SK-N-SH (cell line): ENCODE measurements at regions not wholly inside any gene's neighbourhood (a gene's known extent, or its start where the extent isn't known, plus 50 kb on each side); places are given as distances from the start of the nearest gene placed in this dataset.

Experiments used
- CHD2 ChIP-seq: fragments of 150-350 bp; IDR thresholded peaks from 2 replicates; pipeline ENCODE4 v1.6.1; 2018; ENCODE audit warnings: low read length; ENCODE audit not compliant: partially characterized antibody
- EP300 ChIP-seq, 2 experiments: IDR thresholded peaks; 2 replicates each; pipeline versions ENCODE4 v1.4.0 to v1.6.1; 2012; ENCODE audit warnings: borderline replicate concordance in 1 of 2, low read depth in 1 of 2, low read length in 1 of 2
- FOXJ3 ChIP-seq: sonication (generic); formaldehyde crosslinking; IDR thresholded peaks from 2 replicates; pipeline ENCODE4 v1.5.1; 2020; ENCODE audit warnings: mild to moderate bottlenecking, missing genetic modification reagents
- FOXM1 ChIP-seq: IDR thresholded peaks from 2 replicates; pipeline ENCODE4 v1.4.0; 2012; ENCODE audit warnings: low read depth, mild to moderate bottlenecking
- GATA2 ChIP-seq: sonication (generic); formaldehyde crosslinking; IDR thresholded peaks from 2 replicates; pipeline ENCODE4 v1.5.0; 2020; ENCODE audit warnings: mild to moderate bottlenecking, missing genetic modification reagents
- POLR2AphosphoS5 ChIP-seq: IDR thresholded peaks from 2 replicates; pipeline ENCODE4 v1.6.1; 2012; ENCODE audit warnings: low read depth, low read length
- RCOR1 ChIP-seq: fragments of 150-350 bp; IDR thresholded peaks from 2 replicates; pipeline ENCODE4 v1.6.1; 2017; ENCODE audit warnings: antibody characterized with exemption, low read length
- TEAD4 ChIP-seq: IDR thresholded peaks from 2 replicates; pipeline ENCODE4 v1.4.0; 2012; ENCODE audit warnings: mild to moderate bottlenecking, borderline replicate concordance; ENCODE audit not compliant: insufficient read depth
- TF ChIP-seq, protein P1 (sequence below): fragments of 200-600 bp; sonication (generic); IDR thresholded peaks from 2 replicates; pipeline ENCODE4 v1.6.1; 2017; ENCODE audit warnings: antibody characterized with exemption, mild to moderate bottlenecking, moderate library complexity
- TF ChIP-seq, protein P2 (sequence below): IDR thresholded peaks from 2 replicates; pipeline ENCODE4 v1.4.0; 2012; ENCODE audit warnings: low read depth, borderline replicate concordance
- TF ChIP-seq, protein P3 (sequence below): IDR thresholded peaks from 2 replicates; pipeline ENCODE4 v1.4.0; 2012; ENCODE audit warnings: low read depth, borderline replicate concordance
- TF ChIP-seq, protein P4 (sequence below): IDR thresholded peaks from 2 replicates; pipeline ENCODE4 v1.6.1; 2012; ENCODE audit warnings: mild to moderate bottlenecking, low read depth, low read length, moderate library complexity

DNA sequence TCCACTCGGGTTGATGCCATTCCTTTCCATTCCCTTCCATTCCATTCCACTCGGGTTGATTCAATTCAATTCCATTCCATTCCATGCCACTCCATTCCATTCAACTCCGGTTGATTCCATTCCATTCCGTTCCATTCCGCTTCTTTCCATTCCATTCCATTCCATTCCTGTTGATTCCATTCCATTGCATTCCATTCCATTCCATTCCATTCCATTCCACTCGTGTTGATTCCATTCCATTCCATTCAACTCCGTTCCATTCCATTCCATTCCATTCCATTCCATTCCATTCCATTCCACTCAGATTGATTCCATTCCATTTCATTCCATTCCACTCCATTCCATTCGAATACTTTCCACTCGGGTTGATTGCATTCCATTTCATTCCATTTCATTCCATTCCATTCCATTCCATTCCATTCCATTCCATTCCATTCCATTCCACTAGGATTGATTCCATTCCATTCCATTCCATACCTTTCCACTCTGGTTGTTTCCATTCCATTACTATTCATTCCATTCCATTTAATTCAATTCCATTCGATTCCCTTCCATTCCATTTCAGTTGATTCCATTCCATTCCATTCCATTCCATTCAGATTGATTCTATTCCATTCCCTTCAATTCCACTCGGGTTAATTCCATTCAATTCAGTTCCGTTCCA, 1141.8 kb downstream of the RPIA start:
- TF ChIP-seq, protein P1, sequence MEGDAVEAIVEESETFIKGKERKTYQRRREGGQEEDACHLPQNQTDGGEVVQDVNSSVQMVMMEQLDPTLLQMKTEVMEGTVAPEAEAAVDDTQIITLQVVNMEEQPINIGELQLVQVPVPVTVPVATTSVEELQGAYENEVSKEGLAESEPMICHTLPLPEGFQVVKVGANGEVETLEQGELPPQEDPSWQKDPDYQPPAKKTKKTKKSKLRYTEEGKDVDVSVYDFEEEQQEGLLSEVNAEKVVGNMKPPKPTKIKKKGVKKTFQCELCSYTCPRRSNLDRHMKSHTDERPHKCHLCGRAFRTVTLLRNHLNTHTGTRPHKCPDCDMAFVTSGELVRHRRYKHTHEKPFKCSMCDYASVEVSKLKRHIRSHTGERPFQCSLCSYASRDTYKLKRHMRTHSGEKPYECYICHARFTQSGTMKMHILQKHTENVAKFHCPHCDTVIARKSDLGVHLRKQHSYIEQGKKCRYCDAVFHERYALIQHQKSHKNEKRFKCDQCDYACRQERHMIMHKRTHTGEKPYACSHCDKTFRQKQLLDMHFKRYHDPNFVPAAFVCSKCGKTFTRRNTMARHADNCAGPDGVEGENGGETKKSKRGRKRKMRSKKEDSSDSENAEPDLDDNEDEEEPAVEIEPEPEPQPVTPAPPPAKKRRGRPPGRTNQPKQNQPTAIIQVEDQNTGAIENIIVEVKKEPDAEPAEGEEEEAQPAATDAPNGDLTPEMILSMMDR = no peak
- TF ChIP-seq CHD2 (no peak), GATA2 (no peak), FOXJ3 (CRISPR knock-in tag) (no peak), FOXM1 (no peak), EP300 (IDR thresholded peaks at IDR 0.05; ENCODE audit: borderline replicate concordance in 1 of 2, low read depth in 1 of 2, low read length in 1 of 2) (no peak), TEAD4 (no peak), POLR2AphosphoS5 (no peak), RCOR1 (no peak)
- TF ChIP-seq, protein P2, sequence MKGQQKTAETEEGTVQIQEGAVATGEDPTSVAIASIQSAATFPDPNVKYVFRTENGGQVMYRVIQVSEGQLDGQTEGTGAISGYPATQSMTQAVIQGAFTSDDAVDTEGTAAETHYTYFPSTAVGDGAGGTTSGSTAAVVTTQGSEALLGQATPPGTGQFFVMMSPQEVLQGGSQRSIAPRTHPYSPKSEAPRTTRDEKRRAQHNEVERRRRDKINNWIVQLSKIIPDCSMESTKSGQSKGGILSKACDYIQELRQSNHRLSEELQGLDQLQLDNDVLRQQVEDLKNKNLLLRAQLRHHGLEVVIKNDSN = no peak
- TF ChIP-seq, protein P3, sequence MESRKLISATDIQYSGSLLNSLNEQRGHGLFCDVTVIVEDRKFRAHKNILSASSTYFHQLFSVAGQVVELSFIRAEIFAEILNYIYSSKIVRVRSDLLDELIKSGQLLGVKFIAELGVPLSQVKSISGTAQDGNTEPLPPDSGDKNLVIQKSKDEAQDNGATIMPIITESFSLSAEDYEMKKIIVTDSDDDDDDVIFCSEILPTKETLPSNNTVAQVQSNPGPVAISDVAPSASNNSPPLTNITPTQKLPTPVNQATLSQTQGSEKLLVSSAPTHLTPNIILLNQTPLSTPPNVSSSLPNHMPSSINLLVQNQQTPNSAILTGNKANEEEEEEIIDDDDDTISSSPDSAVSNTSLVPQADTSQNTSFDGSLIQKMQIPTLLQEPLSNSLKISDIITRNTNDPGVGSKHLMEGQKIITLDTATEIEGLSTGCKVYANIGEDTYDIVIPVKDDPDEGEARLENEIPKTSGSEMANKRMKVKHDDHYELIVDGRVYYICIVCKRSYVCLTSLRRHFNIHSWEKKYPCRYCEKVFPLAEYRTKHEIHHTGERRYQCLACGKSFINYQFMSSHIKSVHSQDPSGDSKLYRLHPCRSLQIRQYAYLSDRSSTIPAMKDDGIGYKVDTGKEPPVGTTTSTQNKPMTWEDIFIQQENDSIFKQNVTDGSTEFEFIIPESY = no peak
- TF ChIP-seq, protein P4, sequence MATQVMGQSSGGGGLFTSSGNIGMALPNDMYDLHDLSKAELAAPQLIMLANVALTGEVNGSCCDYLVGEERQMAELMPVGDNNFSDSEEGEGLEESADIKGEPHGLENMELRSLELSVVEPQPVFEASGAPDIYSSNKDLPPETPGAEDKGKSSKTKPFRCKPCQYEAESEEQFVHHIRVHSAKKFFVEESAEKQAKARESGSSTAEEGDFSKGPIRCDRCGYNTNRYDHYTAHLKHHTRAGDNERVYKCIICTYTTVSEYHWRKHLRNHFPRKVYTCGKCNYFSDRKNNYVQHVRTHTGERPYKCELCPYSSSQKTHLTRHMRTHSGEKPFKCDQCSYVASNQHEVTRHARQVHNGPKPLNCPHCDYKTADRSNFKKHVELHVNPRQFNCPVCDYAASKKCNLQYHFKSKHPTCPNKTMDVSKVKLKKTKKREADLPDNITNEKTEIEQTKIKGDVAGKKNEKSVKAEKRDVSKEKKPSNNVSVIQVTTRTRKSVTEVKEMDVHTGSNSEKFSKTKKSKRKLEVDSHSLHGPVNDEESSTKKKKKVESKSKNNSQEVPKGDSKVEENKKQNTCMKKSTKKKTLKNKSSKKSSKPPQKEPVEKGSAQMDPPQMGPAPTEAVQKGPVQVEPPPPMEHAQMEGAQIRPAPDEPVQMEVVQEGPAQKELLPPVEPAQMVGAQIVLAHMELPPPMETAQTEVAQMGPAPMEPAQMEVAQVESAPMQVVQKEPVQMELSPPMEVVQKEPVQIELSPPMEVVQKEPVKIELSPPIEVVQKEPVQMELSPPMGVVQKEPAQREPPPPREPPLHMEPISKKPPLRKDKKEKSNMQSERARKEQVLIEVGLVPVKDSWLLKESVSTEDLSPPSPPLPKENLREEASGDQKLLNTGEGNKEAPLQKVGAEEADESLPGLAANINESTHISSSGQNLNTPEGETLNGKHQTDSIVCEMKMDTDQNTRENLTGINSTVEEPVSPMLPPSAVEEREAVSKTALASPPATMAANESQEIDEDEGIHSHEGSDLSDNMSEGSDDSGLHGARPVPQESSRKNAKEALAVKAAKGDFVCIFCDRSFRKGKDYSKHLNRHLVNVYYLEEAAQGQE = no peak
